ENCODE measurements at regions not wholly inside any gene's neighbourhood (a gene's known extent, or its start where the extent isn't known, plus 50 kb on each side); places are given as distances from the start of the nearest gene placed in this dataset.

- Histone ChIP-seq H3T11ph (ENCODE audit: low read length) (no peak overlapping the region), H2BK5ac (ENCODE audit: insufficient read length, low read length) (no peak overlapping the region), H2BK20ac (ENCODE audit: low read depth, low read length, poor library complexity, severe bottlenecking) (no peak overlapping the region), H2AFZ (ENCODE audit: low read length) (no peak overlapping the region), H3K4me2 (ENCODE audit: insufficient read depth, insufficient read length, low read length) (no peak overlapping the region), H3K18ac (ENCODE audit: insufficient read length, low read depth, low read length) (no peak overlapping the region), H3K14ac (ENCODE audit: insufficient read depth, low read length) (no peak overlapping the region), H2AK5ac (ENCODE audit: insufficient read length, low read length) (no peak overlapping the region), H2BK15ac (ENCODE audit: low read depth, low read length) (no peak overlapping the region), H3K9me3 (ENCODE audit: control insufficient read depth, low read depth, low read length) (no peaks in the 10 kb centered on the region), H3K79me1 (ENCODE audit: insufficient read depth, low read depth, low read length, poor library complexity, severe bottlenecking) (no peaks in the 10 kb centered on the region), H4K91ac (ENCODE audit: insufficient read length, low read depth, low read length) (no peak overlapping the region), H3K23me2 (ENCODE audit: insufficient read length, low read depth, low read length, poor library complexity, severe bottlenecking) (no peaks in the 10 kb centered on the region), H3K27me3 (ENCODE audit: insufficient read depth, low read length) (no peaks in the 10 kb centered on the region; the same call in 1 of the 2 replicates), H4K5ac (ENCODE audit: insufficient read length, low read depth, low read length) (no peak overlapping the region), H2BK120ac (ENCODE audit: low read depth, low read length, poor library complexity, severe bottlenecking) (no peak overlapping the region), H3K4ac (ENCODE audit: low read depth, low read length) (no peak overlapping the region), H3K23ac (ENCODE audit: insufficient read length, low read depth, low read length) (no peak overlapping the region), H4K20me1 (ENCODE audit: control insufficient read depth, insufficient read depth, insufficient read length) (no peaks in the 10 kb centered on the region), H2BK12ac (ENCODE audit: insufficient read length, low read depth, low read length) (no peak overlapping the region), H3K9ac (ENCODE audit: extremely low read depth, insufficient read length, low read length) (no peak overlapping the region), H3K27ac (ENCODE audit: insufficient read length, low read depth, low read length) (no peak overlapping the region), H3K79me2 (ENCODE audit: insufficient read depth, low read length) (no peaks in the 10 kb centered on the region), H3K56ac (ENCODE audit: insufficient read length, low read depth, low read length) (no peak overlapping the region), H3K4me1 (ENCODE audit: insufficient read depth, low read length) (no peaks in the 10 kb centered on the region), H4K8ac (replicated peaks; ENCODE audit: insufficient read length, low read depth, low read length) (no peak overlapping the region)
- TF ChIP-seq, protein P1, sequence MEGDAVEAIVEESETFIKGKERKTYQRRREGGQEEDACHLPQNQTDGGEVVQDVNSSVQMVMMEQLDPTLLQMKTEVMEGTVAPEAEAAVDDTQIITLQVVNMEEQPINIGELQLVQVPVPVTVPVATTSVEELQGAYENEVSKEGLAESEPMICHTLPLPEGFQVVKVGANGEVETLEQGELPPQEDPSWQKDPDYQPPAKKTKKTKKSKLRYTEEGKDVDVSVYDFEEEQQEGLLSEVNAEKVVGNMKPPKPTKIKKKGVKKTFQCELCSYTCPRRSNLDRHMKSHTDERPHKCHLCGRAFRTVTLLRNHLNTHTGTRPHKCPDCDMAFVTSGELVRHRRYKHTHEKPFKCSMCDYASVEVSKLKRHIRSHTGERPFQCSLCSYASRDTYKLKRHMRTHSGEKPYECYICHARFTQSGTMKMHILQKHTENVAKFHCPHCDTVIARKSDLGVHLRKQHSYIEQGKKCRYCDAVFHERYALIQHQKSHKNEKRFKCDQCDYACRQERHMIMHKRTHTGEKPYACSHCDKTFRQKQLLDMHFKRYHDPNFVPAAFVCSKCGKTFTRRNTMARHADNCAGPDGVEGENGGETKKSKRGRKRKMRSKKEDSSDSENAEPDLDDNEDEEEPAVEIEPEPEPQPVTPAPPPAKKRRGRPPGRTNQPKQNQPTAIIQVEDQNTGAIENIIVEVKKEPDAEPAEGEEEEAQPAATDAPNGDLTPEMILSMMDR (conservative IDR thresholded peaks at IDR 0.05): no peak
- Mint-ChIP-seq H3K4me1 (peaks cover 3% of the 10 kb centered on the region in 2 experiments; a peak in 2 of 4 replicates), H3K27ac (no peak overlapping the region), H3K4me3 (no peak overlapping the region), H3K36me3 (ENCODE audit: insufficient read depth in 1 of 3, low read depth in 3 of 3) (no peaks in the 10 kb centered on the region), H3K27me3 (ENCODE audit: low read depth) (peaks cover 22% of the 10 kb centered on the region), H3K9me3 (no peaks in the 10 kb centered on the region)
- no peak for DNase-seq
Measured at GRCh38 chr1:190599670-190600069, 122.0 kb upstream of the BRINP3 start.
